ENCODE measurements at regions not wholly inside any gene's neighbourhood (a gene's known extent, or its start where the extent isn't known, plus 50 kb on each side); places are given as distances from the start of the nearest gene placed in this dataset.
A peak's percentile ranks its signal among the peaks of the same experiment; 100 is the strongest.

DNA sequence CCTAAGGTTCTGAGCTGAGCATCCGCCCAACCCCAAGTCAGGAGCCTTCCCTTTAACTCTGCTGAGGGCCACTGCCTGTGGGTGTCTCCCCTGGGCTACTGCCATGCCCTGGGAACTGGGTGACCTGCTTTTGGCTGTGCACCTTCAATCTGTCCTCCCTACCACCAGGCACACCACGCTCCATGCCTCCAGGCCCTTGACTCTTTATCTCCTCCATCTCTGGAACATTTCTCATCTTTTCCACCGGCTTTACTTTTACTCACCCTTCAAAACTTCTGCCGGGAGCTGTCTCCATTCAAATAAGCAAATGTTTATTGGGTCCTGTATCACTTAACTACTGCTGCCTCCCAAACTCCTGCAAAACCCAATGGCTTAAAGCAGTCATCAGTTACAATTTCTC, 83.3 kb upstream of the NHSL1 start:
- TF ChIP-seq, protein P1, sequence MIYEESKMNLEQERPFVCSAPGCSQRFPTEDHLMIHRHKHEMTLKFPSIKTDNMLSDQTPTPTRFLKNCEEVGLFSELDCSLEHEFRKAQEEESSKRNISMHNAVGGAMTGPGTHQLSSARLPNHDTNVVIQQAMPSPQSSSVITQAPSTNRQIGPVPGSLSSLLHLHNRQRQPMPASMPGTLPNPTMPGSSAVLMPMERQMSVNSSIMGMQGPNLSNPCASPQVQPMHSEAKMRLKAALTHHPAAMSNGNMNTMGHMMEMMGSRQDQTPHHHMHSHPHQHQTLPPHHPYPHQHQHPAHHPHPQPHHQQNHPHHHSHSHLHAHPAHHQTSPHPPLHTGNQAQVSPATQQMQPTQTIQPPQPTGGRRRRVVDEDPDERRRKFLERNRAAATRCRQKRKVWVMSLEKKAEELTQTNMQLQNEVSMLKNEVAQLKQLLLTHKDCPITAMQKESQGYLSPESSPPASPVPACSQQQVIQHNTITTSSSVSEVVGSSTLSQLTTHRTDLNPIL (CRISPR knock-in tag; IDR thresholded peaks at IDR 0.05; ENCODE audit: low read depth) = no peak
- TF ChIP-seq, protein P2, sequence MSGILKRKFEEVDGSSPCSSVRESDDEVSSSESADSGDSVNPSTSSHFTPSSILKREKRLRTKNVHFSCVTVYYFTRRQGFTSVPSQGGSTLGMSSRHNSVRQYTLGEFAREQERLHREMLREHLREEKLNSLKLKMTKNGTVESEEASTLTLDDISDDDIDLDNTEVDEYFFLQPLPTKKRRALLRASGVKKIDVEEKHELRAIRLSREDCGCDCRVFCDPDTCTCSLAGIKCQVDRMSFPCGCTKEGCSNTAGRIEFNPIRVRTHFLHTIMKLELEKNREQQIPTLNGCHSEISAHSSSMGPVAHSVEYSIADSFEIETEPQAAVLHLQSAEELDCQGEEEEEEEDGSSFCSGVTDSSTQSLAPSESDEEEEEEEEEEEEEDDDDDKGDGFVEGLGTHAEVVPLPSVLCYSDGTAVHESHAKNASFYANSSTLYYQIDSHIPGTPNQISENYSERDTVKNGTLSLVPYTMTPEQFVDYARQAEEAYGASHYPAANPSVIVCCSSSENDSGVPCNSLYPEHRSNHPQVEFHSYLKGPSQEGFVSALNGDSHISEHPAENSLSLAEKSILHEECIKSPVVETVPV (CRISPR knock-in tag; IDR thresholded peaks at IDR 0.05) = no peak
- TF ChIP-seq ARNTL (CRISPR knock-in tag; IDR thresholded peaks at IDR 0.05; ENCODE audit: borderline replicate concordance, low read depth) (no peak), ZNF70 (CRISPR knock-in tag; IDR thresholded peaks at IDR 0.05) (no peak), TCF4 (CRISPR knock-in tag; IDR thresholded peaks at IDR 0.05; ENCODE audit: borderline replicate concordance) (no peak), ZFP3 (CRISPR knock-in tag; IDR thresholded peaks at IDR 0.05) (no peak), ZNF565 (CRISPR knock-in tag; conservative IDR thresholded peaks at IDR 0.05; ENCODE audit: low read depth) (no peak), BACH2 (CRISPR knock-in tag; IDR thresholded peaks at IDR 0.05; ENCODE audit: borderline replicate concordance) (no peak), ZFP30 (CRISPR knock-in tag; IDR thresholded peaks at IDR 0.05) (no peak)
- TF ChIP-seq, protein P3, sequence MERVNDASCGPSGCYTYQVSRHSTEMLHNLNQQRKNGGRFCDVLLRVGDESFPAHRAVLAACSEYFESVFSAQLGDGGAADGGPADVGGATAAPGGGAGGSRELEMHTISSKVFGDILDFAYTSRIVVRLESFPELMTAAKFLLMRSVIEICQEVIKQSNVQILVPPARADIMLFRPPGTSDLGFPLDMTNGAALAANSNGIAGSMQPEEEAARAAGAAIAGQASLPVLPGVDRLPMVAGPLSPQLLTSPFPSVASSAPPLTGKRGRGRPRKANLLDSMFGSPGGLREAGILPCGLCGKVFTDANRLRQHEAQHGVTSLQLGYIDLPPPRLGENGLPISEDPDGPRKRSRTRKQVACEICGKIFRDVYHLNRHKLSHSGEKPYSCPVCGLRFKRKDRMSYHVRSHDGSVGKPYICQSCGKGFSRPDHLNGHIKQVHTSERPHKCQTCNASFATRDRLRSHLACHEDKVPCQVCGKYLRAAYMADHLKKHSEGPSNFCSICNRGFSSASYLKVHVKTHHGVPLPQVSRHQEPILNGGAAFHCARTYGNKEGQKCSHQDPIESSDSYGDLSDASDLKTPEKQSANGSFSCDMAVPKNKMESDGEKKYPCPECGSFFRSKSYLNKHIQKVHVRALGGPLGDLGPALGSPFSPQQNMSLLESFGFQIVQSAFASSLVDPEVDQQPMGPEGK (CRISPR knock-in tag; IDR thresholded peaks at IDR 0.05; ENCODE audit: borderline replicate concordance) = no peak
- ATAC-seq = no peak

DNA sequence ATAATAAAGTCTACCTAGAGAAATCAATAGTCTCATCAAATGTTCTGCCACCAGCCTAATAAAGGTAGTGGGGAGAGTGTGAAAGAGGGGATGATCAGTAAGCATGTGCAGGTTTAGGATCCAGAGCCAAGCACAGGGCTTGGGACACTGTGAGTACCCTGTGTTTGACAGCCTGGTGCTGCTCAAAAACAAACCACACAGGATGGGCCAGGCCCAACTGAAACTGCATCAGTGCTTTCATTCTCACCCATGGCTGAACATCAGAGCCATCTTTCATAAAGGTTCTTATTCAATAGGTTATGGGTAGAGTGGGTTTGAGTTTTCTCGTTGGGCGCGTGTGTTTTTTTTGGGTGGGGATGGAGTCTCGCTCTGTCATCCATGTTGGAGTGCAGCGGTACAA, 87.3 kb upstream of the NHSL1 start:
- TF ChIP-seq PPARA (CRISPR knock-in tag; IDR thresholded peaks at IDR 0.05; ENCODE audit: borderline replicate concordance) (no peak), RARB (CRISPR knock-in tag; IDR thresholded peaks at IDR 0.05) (no peak), TCF4 (CRISPR knock-in tag; IDR thresholded peaks at IDR 0.05; ENCODE audit: borderline replicate concordance) (no peak), ESRRG (CRISPR knock-in tag; IDR thresholded peaks at IDR 0.05) (no peak)
- TF ChIP-seq, protein P1 (CRISPR knock-in tag; IDR thresholded peaks at IDR 0.05; ENCODE audit: low read depth) = no peak
- ATAC-seq = no peak

DNA sequence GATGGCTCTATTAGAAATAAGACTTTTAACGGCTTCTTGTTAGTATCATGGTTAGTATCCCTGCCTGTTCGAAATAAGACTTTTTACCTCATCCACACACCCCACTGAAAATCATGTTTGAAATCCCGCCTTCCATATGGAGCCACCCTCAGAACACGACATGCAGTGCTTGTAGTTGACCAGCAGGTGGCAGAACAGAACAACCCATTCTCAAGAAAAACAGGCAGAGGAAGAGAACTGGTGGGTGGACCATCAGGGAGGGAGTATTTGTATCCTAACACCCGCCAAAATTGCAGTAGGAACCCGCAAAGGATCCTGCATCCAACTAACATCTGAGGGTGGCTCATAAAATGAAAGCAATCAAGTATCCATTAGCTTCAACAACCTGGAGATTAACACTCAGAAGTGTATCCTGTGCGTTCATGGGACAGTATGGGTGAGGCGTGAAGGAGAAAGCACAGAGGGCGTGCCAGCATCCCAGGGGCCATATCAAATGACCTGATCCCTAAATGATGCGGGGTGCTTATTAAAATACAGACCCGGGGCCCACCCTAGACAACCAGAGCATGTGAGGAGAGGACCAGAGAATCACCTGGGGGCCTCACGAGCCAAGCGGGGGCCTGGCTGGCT, 89.6 kb upstream of the NHSL1 start:
- peak; percentile 69 for ATAC-seq
- TF ChIP-seq BACH2 (CRISPR knock-in tag; IDR thresholded peaks at IDR 0.05; ENCODE audit: borderline replicate concordance) (no peak), ZNF565 (CRISPR knock-in tag; conservative IDR thresholded peaks at IDR 0.05; ENCODE audit: low read depth) (no peak), GLIS3 (CRISPR knock-in tag; IDR thresholded peaks at IDR 0.05) (no peak), ZNF8 (CRISPR knock-in tag; IDR thresholded peaks at IDR 0.05) (no peak), TOX (CRISPR knock-in tag; IDR thresholded peaks at IDR 0.05; ENCODE audit: borderline replicate concordance) (no peak), ZFP30 (CRISPR knock-in tag; IDR thresholded peaks at IDR 0.05) (no peak), PPARA (CRISPR knock-in tag; IDR thresholded peaks at IDR 0.05; ENCODE audit: borderline replicate concordance) (no peak), ARNTL (CRISPR knock-in tag; IDR thresholded peaks at IDR 0.05; ENCODE audit: borderline replicate concordance, low read depth) (no peak), ZNF70 (CRISPR knock-in tag; IDR thresholded peaks at IDR 0.05) (no peak), SNAI2 (CRISPR knock-in tag; IDR thresholded peaks at IDR 0.05) (no peak), CSDC2 (CRISPR knock-in tag; IDR thresholded peaks at IDR 0.05) (no peak), RARB (CRISPR knock-in tag; IDR thresholded peaks at IDR 0.05) (no peak), ESRRG (CRISPR knock-in tag; IDR thresholded peaks at IDR 0.05) (no peak), ZC3H10 (CRISPR knock-in tag; IDR thresholded peaks at IDR 0.05) (no peak), ZFP3 (CRISPR knock-in tag; IDR thresholded peaks at IDR 0.05) (no peak)
- TF ChIP-seq, protein P1 (CRISPR knock-in tag; IDR thresholded peaks at IDR 0.05; ENCODE audit: low read depth) = no peak
- TF ChIP-seq, protein P4, sequence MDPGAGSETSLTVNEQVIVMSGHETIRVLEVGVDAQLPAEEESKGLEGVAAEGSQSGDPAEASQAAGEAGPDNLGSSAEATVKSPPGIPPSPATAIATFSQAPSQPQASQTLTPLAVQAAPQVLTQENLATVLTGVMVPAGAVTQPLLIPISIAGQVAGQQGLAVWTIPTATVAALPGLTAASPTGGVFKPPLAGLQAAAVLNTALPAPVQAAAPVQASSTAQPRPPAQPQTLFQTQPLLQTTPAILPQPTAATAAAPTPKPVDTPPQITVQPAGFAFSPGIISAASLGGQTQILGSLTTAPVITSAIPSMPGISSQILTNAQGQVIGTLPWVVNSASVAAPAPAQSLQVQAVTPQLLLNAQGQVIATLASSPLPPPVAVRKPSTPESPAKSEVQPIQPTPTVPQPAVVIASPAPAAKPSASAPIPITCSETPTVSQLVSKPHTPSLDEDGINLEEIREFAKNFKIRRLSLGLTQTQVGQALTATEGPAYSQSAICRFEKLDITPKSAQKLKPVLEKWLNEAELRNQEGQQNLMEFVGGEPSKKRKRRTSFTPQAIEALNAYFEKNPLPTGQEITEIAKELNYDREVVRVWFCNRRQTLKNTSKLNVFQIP (CRISPR knock-in tag; IDR thresholded peaks at IDR 0.05; ENCODE audit: borderline replicate concordance, low read depth) = no peak
- TF ChIP-seq, protein P5, sequence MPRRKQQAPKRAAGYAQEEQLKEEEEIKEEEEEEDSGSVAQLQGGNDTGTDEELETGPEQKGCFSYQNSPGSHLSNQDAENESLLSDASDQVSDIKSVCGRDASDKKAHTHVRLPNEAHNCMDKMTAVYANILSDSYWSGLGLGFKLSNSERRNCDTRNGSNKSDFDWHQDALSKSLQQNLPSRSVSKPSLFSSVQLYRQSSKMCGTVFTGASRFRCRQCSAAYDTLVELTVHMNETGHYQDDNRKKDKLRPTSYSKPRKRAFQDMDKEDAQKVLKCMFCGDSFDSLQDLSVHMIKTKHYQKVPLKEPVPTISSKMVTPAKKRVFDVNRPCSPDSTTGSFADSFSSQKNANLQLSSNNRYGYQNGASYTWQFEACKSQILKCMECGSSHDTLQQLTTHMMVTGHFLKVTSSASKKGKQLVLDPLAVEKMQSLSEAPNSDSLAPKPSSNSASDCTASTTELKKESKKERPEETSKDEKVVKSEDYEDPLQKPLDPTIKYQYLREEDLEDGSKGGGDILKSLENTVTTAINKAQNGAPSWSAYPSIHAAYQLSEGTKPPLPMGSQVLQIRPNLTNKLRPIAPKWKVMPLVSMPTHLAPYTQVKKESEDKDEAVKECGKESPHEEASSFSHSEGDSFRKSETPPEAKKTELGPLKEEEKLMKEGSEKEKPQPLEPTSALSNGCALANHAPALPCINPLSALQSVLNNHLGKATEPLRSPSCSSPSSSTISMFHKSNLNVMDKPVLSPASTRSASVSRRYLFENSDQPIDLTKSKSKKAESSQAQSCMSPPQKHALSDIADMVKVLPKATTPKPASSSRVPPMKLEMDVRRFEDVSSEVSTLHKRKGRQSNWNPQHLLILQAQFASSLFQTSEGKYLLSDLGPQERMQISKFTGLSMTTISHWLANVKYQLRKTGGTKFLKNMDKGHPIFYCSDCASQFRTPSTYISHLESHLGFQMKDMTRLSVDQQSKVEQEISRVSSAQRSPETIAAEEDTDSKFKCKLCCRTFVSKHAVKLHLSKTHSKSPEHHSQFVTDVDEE (CRISPR knock-in tag; IDR thresholded peaks at IDR 0.05) = no peak
- TF ChIP-seq, protein P3 (CRISPR knock-in tag; IDR thresholded peaks at IDR 0.05; ENCODE audit: borderline replicate concordance) = no peak
